DND-41 (cell line): ENCODE measurements at regions not wholly inside any gene's neighbourhood (a gene's known extent, or its start where the extent isn't known, plus 50 kb on each side); places are given as distances from the start of the nearest gene placed in this dataset.

Experiments used
- EZH2 ChIP-seq: IDR thresholded peaks from 3 replicates; pipeline ENCODE4 v1.6.1; 2012; ENCODE audit warnings: borderline replicate concordance, low read depth, mild to moderate bottlenecking, moderate library complexity, low read length, inconsistent platforms; ENCODE audit not compliant: severe bottlenecking
- TF ChIP-seq, protein P1 (sequence below): IDR thresholded peaks from 2 replicates; pipeline ENCODE4 v1.5.1; 2012; ENCODE audit warnings: borderline replicate concordance, low read length, moderate library complexity, mild to moderate bottlenecking; ENCODE audit not compliant: poor library complexity, severe bottlenecking; ENCODE audit errors: extremely low read depth

DNA sequence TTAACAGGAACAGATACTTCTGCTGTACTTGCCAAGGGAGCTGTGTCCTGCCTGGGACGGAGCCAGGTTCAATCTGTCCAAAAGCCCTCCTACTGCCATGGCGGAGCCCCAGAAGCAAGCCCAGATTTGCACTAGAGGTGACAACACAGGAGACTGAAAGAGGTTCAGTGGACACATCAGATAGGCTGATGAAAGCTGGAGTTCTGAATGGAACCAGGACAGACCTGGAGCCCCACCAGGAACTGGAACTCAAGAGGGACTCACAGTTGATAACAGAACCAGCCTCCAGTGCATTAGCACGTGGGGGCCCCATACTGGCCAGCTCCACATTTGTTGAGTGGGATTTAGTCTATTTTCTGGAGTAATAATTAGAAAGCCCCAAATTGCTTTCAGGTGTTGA is 315.5 kb downstream of the ARRDC4 start:
- TF ChIP-seq, protein P1, sequence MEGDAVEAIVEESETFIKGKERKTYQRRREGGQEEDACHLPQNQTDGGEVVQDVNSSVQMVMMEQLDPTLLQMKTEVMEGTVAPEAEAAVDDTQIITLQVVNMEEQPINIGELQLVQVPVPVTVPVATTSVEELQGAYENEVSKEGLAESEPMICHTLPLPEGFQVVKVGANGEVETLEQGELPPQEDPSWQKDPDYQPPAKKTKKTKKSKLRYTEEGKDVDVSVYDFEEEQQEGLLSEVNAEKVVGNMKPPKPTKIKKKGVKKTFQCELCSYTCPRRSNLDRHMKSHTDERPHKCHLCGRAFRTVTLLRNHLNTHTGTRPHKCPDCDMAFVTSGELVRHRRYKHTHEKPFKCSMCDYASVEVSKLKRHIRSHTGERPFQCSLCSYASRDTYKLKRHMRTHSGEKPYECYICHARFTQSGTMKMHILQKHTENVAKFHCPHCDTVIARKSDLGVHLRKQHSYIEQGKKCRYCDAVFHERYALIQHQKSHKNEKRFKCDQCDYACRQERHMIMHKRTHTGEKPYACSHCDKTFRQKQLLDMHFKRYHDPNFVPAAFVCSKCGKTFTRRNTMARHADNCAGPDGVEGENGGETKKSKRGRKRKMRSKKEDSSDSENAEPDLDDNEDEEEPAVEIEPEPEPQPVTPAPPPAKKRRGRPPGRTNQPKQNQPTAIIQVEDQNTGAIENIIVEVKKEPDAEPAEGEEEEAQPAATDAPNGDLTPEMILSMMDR, result no peak
- no peak for TF ChIP-seq EZH2
